ENCODE measurements at regions not wholly inside any gene's neighbourhood (a gene's known extent, or its start where the extent isn't known, plus 50 kb on each side); places are given as distances from the start of the nearest gene placed in this dataset.
"Not testable (repeated sequence)": the region's sequence is repeated elsewhere in the genome, so short reads cannot be mapped to it uniquely, and the experiment has no call there.

- Mint-ChIP-seq H3K9me3 (no peaks in the 10 kb centered on the region), H3K27me3 (peaks cover 7 to 23% (median 21%) of the 10 kb centered on the region in 3 donors), H3K36me3 (peaks cover 0 to 4% of the 10 kb centered on the region in 2 donors), H3K27ac (no peak overlapping the region), H3K4me1 (peaks cover 5 to 7% (median 6%) of the 10 kb centered on the region in 3 donors), H3K4me3 (no peak overlapping the region)
- ATAC-seq (ENCODE audit: low read depth in 2 of 2) = no peak
- DNase-seq = no peak
Observed at GRCh38 chr5:157952374-157952685, 93.4 kb upstream of the CLINT1 start.

DNA sequence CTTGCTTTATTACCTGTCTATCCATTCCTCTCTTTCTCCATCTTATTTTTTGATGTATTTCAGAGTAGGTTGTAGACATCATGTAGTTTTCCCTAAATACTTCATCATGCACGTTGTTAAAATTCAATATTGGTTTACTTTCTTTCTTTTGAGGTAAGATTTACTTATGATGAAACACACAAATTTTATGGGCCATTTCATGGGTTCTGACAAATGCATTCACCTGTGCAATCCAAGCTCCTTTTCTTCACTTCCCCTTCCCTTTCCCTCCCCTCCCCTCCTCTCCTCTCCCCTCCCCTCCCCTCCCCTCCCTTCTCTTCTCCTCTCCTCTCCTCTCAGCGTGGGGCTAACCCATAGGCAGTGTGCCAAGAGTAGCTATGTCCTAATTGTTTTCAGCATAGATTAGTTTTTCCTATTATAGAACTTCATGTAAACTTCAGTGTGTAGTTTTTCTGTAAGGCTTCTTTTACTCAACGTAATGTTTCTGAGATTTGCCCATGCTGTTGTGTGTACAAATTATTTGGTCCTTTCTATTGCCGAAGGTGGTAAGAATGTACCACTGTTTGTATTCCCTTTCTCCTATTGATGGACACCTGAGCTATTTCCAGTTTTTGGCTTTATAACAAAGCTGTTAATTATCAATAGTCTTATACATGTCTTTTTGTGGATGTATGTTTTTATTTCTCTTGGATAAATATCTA, 92.9 kb upstream of the CLINT1 start:
- Mint-ChIP-seq H3K36me3 (peaks cover 0 to 4% of the 10 kb centered on the region in 2 donors), H3K9me3 (no peaks in the 10 kb centered on the region), H3K4me1 (peaks cover 5 to 7% (median 6%) of the 10 kb centered on the region in 3 donors), H3K4me3 (no peak overlapping the region), H3K27ac (no peak overlapping the region), H3K27me3 (peaks cover 7 to 20% (median 19%) of the 10 kb centered on the region in 3 donors)
- DNase-seq (no peak), ATAC-seq (ENCODE audit: low read depth in 2 of 2) (no peak)

- no peak overlapping the region for H3K4me3 Mint-ChIP-seq
- peaks cover 7 to 17% (median 14%) of the 10 kb centered on the region in 3 donors for H3K27me3 Mint-ChIP-seq
- H3K27ac Mint-ChIP-seq = no peak overlapping the region
- peaks cover 5 to 7% (median 6%) of the 10 kb centered on the region in 3 donors for H3K4me1 Mint-ChIP-seq
- DNase-seq = no peak
- peaks cover 0 to 4% of the 10 kb centered on the region in 2 donors for H3K36me3 Mint-ChIP-seq
- no peak for ATAC-seq (ENCODE audit: low read depth in 2 of 2)
- no peaks in the 10 kb centered on the region for H3K9me3 Mint-ChIP-seq
Observed at GRCh38 chr5:157949520-157949919, 90.6 kb upstream of the CLINT1 start.

DNA sequence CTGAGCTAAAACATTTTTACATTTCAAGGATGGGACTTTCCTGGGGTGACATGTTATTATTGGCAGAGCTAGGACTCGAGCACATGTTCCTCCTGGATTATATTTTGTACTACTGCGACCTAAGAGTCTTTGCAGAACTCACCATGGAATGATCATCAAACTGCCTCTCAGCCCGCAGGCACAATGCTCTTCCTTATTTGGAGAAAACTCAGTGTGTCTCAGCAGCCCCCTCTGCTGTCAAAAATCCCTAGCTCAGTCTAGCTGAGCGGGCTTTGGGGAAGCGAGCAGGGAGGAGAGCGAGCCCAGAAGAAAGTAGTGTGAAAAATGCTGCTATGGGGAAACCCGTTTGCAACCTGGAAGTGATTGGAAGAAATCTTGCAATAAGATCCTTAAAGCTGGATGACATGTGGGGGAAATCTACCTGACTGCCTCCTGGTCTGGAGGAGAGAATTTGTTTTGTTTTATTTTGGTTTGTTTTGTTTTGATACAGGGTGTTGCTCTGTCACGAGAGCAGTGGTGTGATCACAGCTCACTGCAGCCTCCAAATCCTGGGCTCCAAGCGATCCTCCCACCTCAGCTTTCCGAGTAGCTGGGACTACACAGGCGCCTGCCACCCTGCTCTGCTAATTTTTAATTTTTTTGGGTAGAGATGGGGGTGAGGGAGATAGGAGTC, 89.9 kb upstream of the CLINT1 start:
- Mint-ChIP-seq H3K36me3 (peaks cover 0 to 4% of the 10 kb centered on the region in 2 donors), H3K9me3 (no peaks in the 10 kb centered on the region), H3K4me1 (peaks cover 5 to 7% (median 6%) of the 10 kb centered on the region in 3 donors), H3K27ac (no peak overlapping the region), H3K4me3 (no peak overlapping the region), H3K27me3 (peaks cover 4 to 16% (median 13%) of the 10 kb centered on the region in 3 donors)
- DNase-seq (peak; percentile 72), ATAC-seq (ENCODE audit: low read depth in 2 of 2) (peak; percentile 98 to 100)

- no peaks in the 10 kb centered on the region for H3K9me3 Mint-ChIP-seq
- H3K27ac Mint-ChIP-seq = peak overlapping the region in 1 of 6 donors; percentile 14
- peaks cover 5 to 7% (median 6%) of the 10 kb centered on the region in 3 donors for H3K4me1 Mint-ChIP-seq
- ATAC-seq (ENCODE audit: low read depth in 2 of 2) (no peak), DNase-seq (no peak)
- H3K27me3 Mint-ChIP-seq = peaks cover 4 to 8% (median 6%) of the 10 kb centered on the region in 3 donors
- no peak overlapping the region for H3K4me3 Mint-ChIP-seq
- peaks cover 0 to 4% of the 10 kb centered on the region in 2 donors for H3K36me3 Mint-ChIP-seq
Observed at GRCh38 chr5:157947156-157947555, 88.2 kb upstream of the CLINT1 start.

GRCh38 chr5:157945822-157946221, 86.9 kb upstream of the CLINT1 start:
- not testable (repeated sequence) for H3K36me3 Mint-ChIP-seq; H3K4me1 Mint-ChIP-seq; H3K27me3 Mint-ChIP-seq; H3K4me3 Mint-ChIP-seq; H3K9me3 Mint-ChIP-seq; DNase-seq; H3K27ac Mint-ChIP-seq; ATAC-seq (ENCODE audit: low read depth in 2 of 2)

GRCh38 chr5:157944938-157945337, 86.0 kb upstream of the CLINT1 start:
- Mint-ChIP-seq H3K36me3 (peaks cover 0 to 4% of the 10 kb centered on the region in 2 donors), H3K4me3 (no peak overlapping the region), H3K27ac (peak overlapping the region in 1 of 6 donors; percentile 35), H3K9me3 (no peaks in the 10 kb centered on the region), H3K27me3 (peaks cover 4 to 8% (median 6%) of the 10 kb centered on the region in 3 donors), H3K4me1 (peaks cover 5 to 7% (median 6%) of the 10 kb centered on the region in 3 donors)
- DNase-seq = no peak
- no peak for ATAC-seq (ENCODE audit: low read depth in 2 of 2)

- Mint-ChIP-seq H3K27ac (no peak overlapping the region), H3K4me1 (peaks cover 5 to 7% (median 6%) of the 10 kb centered on the region in 3 donors), H3K9me3 (no peaks in the 10 kb centered on the region), H3K4me3 (no peak overlapping the region), H3K27me3 (peaks cover 4 to 7% (median 6%) of the 10 kb centered on the region in 3 donors), H3K36me3 (peaks cover 0 to 4% of the 10 kb centered on the region in 2 donors)
- ATAC-seq (ENCODE audit: low read depth in 2 of 2) (no peak), DNase-seq (no peak)
Observed at GRCh38 chr5:157944077-157944633, 85.2 kb upstream of the CLINT1 start.

DNA sequence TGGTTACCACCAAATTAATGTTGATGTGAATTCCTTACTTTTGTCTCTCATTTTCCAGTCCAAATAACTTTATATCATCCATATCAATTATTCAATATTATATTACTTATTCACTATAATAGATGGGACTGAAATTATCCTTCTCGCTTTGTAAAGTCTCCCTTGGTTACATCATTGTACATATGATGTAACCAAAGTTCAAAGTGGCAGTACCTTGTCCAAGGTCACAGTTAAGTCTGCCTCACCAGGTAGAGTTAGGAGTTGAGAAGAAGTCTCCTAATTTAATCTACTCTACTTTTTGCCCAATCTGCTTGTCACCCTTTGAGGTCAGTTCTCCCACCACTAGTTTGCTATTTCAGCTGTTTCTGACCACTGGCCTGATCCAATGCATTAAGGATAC, 83.7 kb upstream of the CLINT1 start:
- no peaks in the 10 kb centered on the region for H3K27me3 Mint-ChIP-seq
- H3K9me3 Mint-ChIP-seq = no peaks in the 10 kb centered on the region
- no peaks in the 10 kb centered on the region for H3K4me1 Mint-ChIP-seq
- H3K27ac Mint-ChIP-seq = peak overlapping the region in 1 of 6 donors; percentile 6
- DNase-seq = no peak
- H3K4me3 Mint-ChIP-seq = no peak overlapping the region
- no peaks in the 10 kb centered on the region for H3K36me3 Mint-ChIP-seq
- ATAC-seq (ENCODE audit: low read depth in 2 of 2) = no peak

DNA sequence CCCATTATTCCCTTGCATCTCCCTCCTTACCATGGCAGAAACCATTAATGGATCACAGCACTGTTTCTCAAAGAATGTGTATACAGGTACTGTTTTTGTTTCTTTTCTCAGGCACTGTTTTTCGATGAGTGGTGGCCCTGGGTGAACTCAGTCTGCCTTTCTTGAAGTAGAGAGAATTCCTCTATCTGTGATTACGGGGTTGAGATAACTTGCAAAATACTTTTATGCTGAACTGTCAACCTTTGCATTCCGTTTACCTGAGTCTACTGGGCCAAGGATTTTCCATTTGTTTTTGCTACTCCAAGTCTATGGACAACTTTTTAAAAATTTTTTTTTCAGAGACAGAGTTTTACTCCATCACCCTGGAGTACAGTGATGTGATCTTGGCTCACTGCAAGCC, 82.7 kb upstream of the CLINT1 start:
- H3K9me3 Mint-ChIP-seq = peaks cover 0 to 3% (median 0%) of the 10 kb centered on the region in 7 donors
- no peaks in the 10 kb centered on the region for H3K4me1 Mint-ChIP-seq
- H3K27me3 Mint-ChIP-seq = no peaks in the 10 kb centered on the region
- H3K36me3 Mint-ChIP-seq = no peaks in the 10 kb centered on the region
- DNase-seq (no peak), ATAC-seq (ENCODE audit: low read depth in 2 of 2) (no peak)
- no peak overlapping the region for H3K4me3 Mint-ChIP-seq
- H3K27ac Mint-ChIP-seq = no peak overlapping the region

DNA sequence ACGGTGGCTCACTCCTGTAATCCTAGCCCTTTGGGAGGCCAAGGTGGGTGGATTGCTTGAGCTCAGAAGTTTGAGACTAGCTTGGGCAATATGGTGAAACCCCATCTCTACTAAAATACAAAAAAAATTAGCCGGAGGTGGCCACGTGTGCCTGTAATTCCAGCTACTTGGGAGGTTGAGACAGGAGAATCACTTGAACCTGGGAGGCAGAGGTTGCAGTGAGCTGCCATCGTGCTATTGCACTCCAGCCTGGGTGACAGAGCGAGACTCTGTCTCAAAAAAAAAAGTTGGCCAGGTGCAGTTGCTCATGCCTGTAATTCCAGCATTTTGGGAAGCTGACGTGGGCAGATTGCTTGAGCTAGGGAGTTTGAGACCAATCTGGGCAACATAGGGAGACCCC, 79.2 kb upstream of the CLINT1 start:
- DNase-seq; ATAC-seq (ENCODE audit: low read depth in 2 of 2); H3K4me3 Mint-ChIP-seq; H3K4me1 Mint-ChIP-seq; H3K27me3 Mint-ChIP-seq; H3K27ac Mint-ChIP-seq: not testable (repeated sequence)
- Mint-ChIP-seq H3K9me3 (peaks cover 1 to 20% (median 10%) of the 10 kb centered on the region in 7 donors), H3K36me3 (peaks cover 7 to 10% of the 10 kb centered on the region in 2 donors)

GRCh38 chr5:157936776-157937501, 78.0 kb upstream of the CLINT1 start:
- H3K36me3 Mint-ChIP-seq = peaks cover 7 to 10% of the 10 kb centered on the region in 2 donors
- DNase-seq; H3K4me1 Mint-ChIP-seq; H3K27me3 Mint-ChIP-seq; H3K4me3 Mint-ChIP-seq; ATAC-seq (ENCODE audit: low read depth in 2 of 2): not testable (repeated sequence)
- H3K9me3 Mint-ChIP-seq = peaks cover 1 to 20% (median 10%) of the 10 kb centered on the region in 7 donors
- H3K27ac Mint-ChIP-seq = peak overlapping the region in 1 of 6 donors; percentile 67

DNA sequence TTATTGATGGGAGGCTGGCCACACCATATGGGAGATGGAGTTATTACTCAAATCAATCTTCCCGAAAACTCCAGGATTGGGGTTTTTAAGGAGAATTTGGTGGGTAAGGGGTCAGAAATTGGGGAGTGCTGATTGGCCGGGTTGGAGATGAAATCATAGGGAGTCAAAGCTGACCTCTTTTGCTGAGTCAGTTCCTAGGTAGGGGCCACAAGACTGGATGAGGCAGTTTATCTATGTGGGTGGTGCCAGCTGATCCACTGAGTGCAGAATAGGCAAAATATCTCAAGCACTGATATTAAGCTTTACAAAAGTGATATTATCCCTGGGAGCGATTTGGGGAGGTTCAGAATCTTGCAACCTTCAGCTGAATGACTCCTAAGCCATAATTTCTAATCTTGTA, 75.7 kb upstream of the CLINT1 start:
- peaks cover 1 to 20% (median 10%) of the 10 kb centered on the region in 7 donors for H3K9me3 Mint-ChIP-seq
- peaks cover 7 to 10% of the 10 kb centered on the region in 2 donors for H3K36me3 Mint-ChIP-seq
- no peaks in the 10 kb centered on the region for H3K27me3 Mint-ChIP-seq
- DNase-seq (no peak), ATAC-seq (ENCODE audit: low read depth in 2 of 2) (no peak)
- H3K27ac Mint-ChIP-seq = peak overlapping the region in 1 of 6 donors; percentile 24
- H3K4me1 Mint-ChIP-seq = no peaks in the 10 kb centered on the region
- no peak overlapping the region for H3K4me3 Mint-ChIP-seq
